ENCODE measurements at regions not wholly inside any gene's neighbourhood (a gene's known extent, or its start where the extent isn't known, plus 50 kb on each side); places are given as distances from the start of the nearest gene placed in this dataset.

GRCh38 chr3:14323401-14324223 lies 78.8 kb upstream of the SLC6A6 start:
- no peak overlapping the region for H3K27ac ChIP-seq (ENCODE audit: low read depth in 2 of 2, low read length in 1 of 2)
- no peaks in the 10 kb centered on the region for H3K4me1 ChIP-seq (ENCODE audit: control insufficient read depth in 2 of 2, insufficient read depth in 2 of 2, low read length in 1 of 2)
- H3K9me3 ChIP-seq (ENCODE audit: control insufficient read depth in 2 of 2, insufficient read depth in 1 of 2, low read depth in 1 of 2, low read length in 1 of 2) = peaks cover 0 to 7% of the 10 kb centered on the region in 2 donors
- WGBS, 2 donors = 80 to 86% methylated on average over 17 of the region's 17 CpGs
- H3K36me3 ChIP-seq (ENCODE audit: control insufficient read depth in 2 of 2, insufficient read depth in 2 of 2, low read length in 1 of 2) = no peaks in the 10 kb centered on the region
- no peak overlapping the region for H3K4me3 ChIP-seq (ENCODE audit: low read depth in 1 of 2, low read length in 2 of 2)
- no peaks in the 10 kb centered on the region for H3K27me3 ChIP-seq (ENCODE audit: control insufficient read depth in 1 of 2, insufficient read depth in 2 of 2, low read length in 2 of 2)

GRCh38 chr3:14324224-14324944 lies 78.0 kb upstream of the SLC6A6 start:
- H3K36me3 ChIP-seq (ENCODE audit: control insufficient read depth in 2 of 2, insufficient read depth in 2 of 2, low read length in 1 of 2) = no peaks in the 10 kb centered on the region
- no peak overlapping the region for H3K27ac ChIP-seq (ENCODE audit: low read depth in 2 of 2, low read length in 1 of 2)
- H3K27me3 ChIP-seq (ENCODE audit: control insufficient read depth in 1 of 2, insufficient read depth in 2 of 2, low read length in 2 of 2) = no peaks in the 10 kb centered on the region
- peaks cover 0 to 7% of the 10 kb centered on the region in 2 donors for H3K9me3 ChIP-seq (ENCODE audit: control insufficient read depth in 2 of 2, insufficient read depth in 1 of 2, low read depth in 1 of 2, low read length in 1 of 2)
- 74 to 77% methylated on average over 13 of the region's 13 CpGs for WGBS, 2 donors
- H3K4me3 ChIP-seq (ENCODE audit: low read depth in 1 of 2, low read length in 2 of 2) = no peak overlapping the region
- H3K4me1 ChIP-seq (ENCODE audit: control insufficient read depth in 2 of 2, insufficient read depth in 2 of 2, low read length in 1 of 2) = no peaks in the 10 kb centered on the region

- Histone ChIP-seq H3K9me3 (ENCODE audit: control insufficient read depth in 2 of 2, insufficient read depth in 1 of 2, low read depth in 1 of 2, low read length in 1 of 2) (no peaks in the 10 kb centered on the region), H3K27ac (ENCODE audit: low read depth in 2 of 2, low read length in 1 of 2) (no peak overlapping the region), H3K36me3 (ENCODE audit: control insufficient read depth in 2 of 2, insufficient read depth in 2 of 2, low read length in 1 of 2) (no peaks in the 10 kb centered on the region), H3K4me3 (ENCODE audit: low read depth in 1 of 2, low read length in 2 of 2) (no peak overlapping the region), H3K4me1 (ENCODE audit: control insufficient read depth in 2 of 2, insufficient read depth in 2 of 2, low read length in 1 of 2) (peaks cover 0 to 3% of the 10 kb centered on the region in 2 donors), H3K27me3 (ENCODE audit: control insufficient read depth in 1 of 2, insufficient read depth in 2 of 2, low read length in 2 of 2) (no peaks in the 10 kb centered on the region)
- WGBS, 2 donors = 85 to 92% methylated on average over 3 of the region's 3 CpGs
Measured at GRCh38 chr3:14328422-14328821, 74.0 kb upstream of the SLC6A6 start.

- no peak overlapping the region for H3K27ac ChIP-seq (ENCODE audit: low read depth in 2 of 2, low read length in 1 of 2)
- no peaks in the 10 kb centered on the region for H3K9me3 ChIP-seq (ENCODE audit: control insufficient read depth in 2 of 2, insufficient read depth in 1 of 2, low read depth in 1 of 2, low read length in 1 of 2)
- no peaks in the 10 kb centered on the region for H3K27me3 ChIP-seq (ENCODE audit: control insufficient read depth in 1 of 2, insufficient read depth in 2 of 2, low read length in 2 of 2)
- H3K36me3 ChIP-seq (ENCODE audit: control insufficient read depth in 2 of 2, insufficient read depth in 2 of 2, low read length in 1 of 2) = no peaks in the 10 kb centered on the region
- peaks cover 0 to 3% of the 10 kb centered on the region in 2 donors for H3K4me1 ChIP-seq (ENCODE audit: control insufficient read depth in 2 of 2, insufficient read depth in 2 of 2, low read length in 1 of 2)
- 47 to 53% methylated on average over 11 of the region's 11 CpGs for WGBS, 2 donors
- no peak overlapping the region for H3K4me3 ChIP-seq (ENCODE audit: low read depth in 1 of 2, low read length in 2 of 2)
Measured at GRCh38 chr3:14329116-14329830, 73.1 kb upstream of the SLC6A6 start.

- Histone ChIP-seq H3K27me3 (ENCODE audit: control insufficient read depth in 1 of 2, insufficient read depth in 2 of 2, low read length in 2 of 2) (no peaks in the 10 kb centered on the region), H3K9me3 (ENCODE audit: control insufficient read depth in 2 of 2, insufficient read depth in 1 of 2, low read depth in 1 of 2, low read length in 1 of 2) (no peaks in the 10 kb centered on the region), H3K4me1 (ENCODE audit: control insufficient read depth in 2 of 2, insufficient read depth in 2 of 2, low read length in 1 of 2) (peaks cover 0 to 3% of the 10 kb centered on the region in 2 donors), H3K36me3 (ENCODE audit: control insufficient read depth in 2 of 2, insufficient read depth in 2 of 2, low read length in 1 of 2) (no peaks in the 10 kb centered on the region), H3K27ac (ENCODE audit: low read depth in 2 of 2, low read length in 1 of 2) (no peak overlapping the region), H3K4me3 (ENCODE audit: low read depth in 1 of 2, low read length in 2 of 2) (no peak overlapping the region)
- 82% methylated on average over 7 of the region's 7 CpGs for WGBS, 2 donors
Measured at GRCh38 chr3:14329842-14330241, 72.6 kb upstream of the SLC6A6 start.

- H3K36me3 ChIP-seq (ENCODE audit: control insufficient read depth in 2 of 2, insufficient read depth in 2 of 2, low read length in 1 of 2) = no peaks in the 10 kb centered on the region
- 95 to 96% methylated on average over 10 of the region's 10 CpGs for WGBS, 2 donors
- H3K4me1 ChIP-seq (ENCODE audit: control insufficient read depth in 2 of 2, insufficient read depth in 2 of 2, low read length in 1 of 2) = peaks cover 0 to 3% of the 10 kb centered on the region in 2 donors
- H3K27me3 ChIP-seq (ENCODE audit: control insufficient read depth in 1 of 2, insufficient read depth in 2 of 2, low read length in 2 of 2) = no peaks in the 10 kb centered on the region
- H3K9me3 ChIP-seq (ENCODE audit: control insufficient read depth in 2 of 2, insufficient read depth in 1 of 2, low read depth in 1 of 2, low read length in 1 of 2) = no peaks in the 10 kb centered on the region
- no peak overlapping the region for H3K27ac ChIP-seq (ENCODE audit: low read depth in 2 of 2, low read length in 1 of 2)
- H3K4me3 ChIP-seq (ENCODE audit: low read depth in 1 of 2, low read length in 2 of 2) = no peak overlapping the region
Measured at GRCh38 chr3:14330508-14330907, 71.9 kb upstream of the SLC6A6 start.

- Histone ChIP-seq H3K9me3 (ENCODE audit: control insufficient read depth in 2 of 2, insufficient read depth in 1 of 2, low read depth in 1 of 2, low read length in 1 of 2) (no peaks in the 10 kb centered on the region), H3K36me3 (ENCODE audit: control insufficient read depth in 2 of 2, insufficient read depth in 2 of 2, low read length in 1 of 2) (no peaks in the 10 kb centered on the region), H3K4me3 (ENCODE audit: low read depth in 1 of 2, low read length in 2 of 2) (no peak overlapping the region), H3K27me3 (ENCODE audit: control insufficient read depth in 1 of 2, insufficient read depth in 2 of 2, low read length in 2 of 2) (no peaks in the 10 kb centered on the region), H3K27ac (ENCODE audit: low read depth in 2 of 2, low read length in 1 of 2) (no peak overlapping the region), H3K4me1 (ENCODE audit: control insufficient read depth in 2 of 2, insufficient read depth in 2 of 2, low read length in 1 of 2) (peaks cover 0 to 3% of the 10 kb centered on the region in 2 donors)
- WGBS, 2 donors = 73 to 93% methylated on average over 6 of the region's 6 CpGs
Measured at GRCh38 chr3:14331251-14331650, 71.2 kb upstream of the SLC6A6 start.

- H3K36me3 ChIP-seq (ENCODE audit: control insufficient read depth in 2 of 2, insufficient read depth in 2 of 2, low read length in 1 of 2) = no peaks in the 10 kb centered on the region
- H3K4me3 ChIP-seq (ENCODE audit: low read depth in 1 of 2, low read length in 2 of 2) = no peak overlapping the region
- no peaks in the 10 kb centered on the region for H3K27me3 ChIP-seq (ENCODE audit: control insufficient read depth in 1 of 2, insufficient read depth in 2 of 2, low read length in 2 of 2)
- H3K9me3 ChIP-seq (ENCODE audit: control insufficient read depth in 2 of 2, insufficient read depth in 1 of 2, low read depth in 1 of 2, low read length in 1 of 2) = no peaks in the 10 kb centered on the region
- H3K27ac ChIP-seq (ENCODE audit: low read depth in 2 of 2, low read length in 1 of 2) = no peak overlapping the region
- WGBS, 2 donors = 93 to 96% methylated on average over 5 of the region's 5 CpGs
- peaks cover 0 to 6% of the 10 kb centered on the region in 2 donors for H3K4me1 ChIP-seq (ENCODE audit: control insufficient read depth in 2 of 2, insufficient read depth in 2 of 2, low read length in 1 of 2)
Measured at GRCh38 chr3:14332392-14332791, 70.0 kb upstream of the SLC6A6 start.

GRCh38 chr3:14333215-14333614 lies 69.2 kb upstream of the SLC6A6 start:
- H3K27me3 ChIP-seq (ENCODE audit: control insufficient read depth in 1 of 2, insufficient read depth in 2 of 2, low read length in 2 of 2) = no peaks in the 10 kb centered on the region
- H3K4me1 ChIP-seq (ENCODE audit: control insufficient read depth in 2 of 2, insufficient read depth in 2 of 2, low read length in 1 of 2) = peaks cover 0 to 6% of the 10 kb centered on the region in 2 donors
- H3K36me3 ChIP-seq (ENCODE audit: control insufficient read depth in 2 of 2, insufficient read depth in 2 of 2, low read length in 1 of 2) = no peaks in the 10 kb centered on the region
- no peaks in the 10 kb centered on the region for H3K9me3 ChIP-seq (ENCODE audit: control insufficient read depth in 2 of 2, insufficient read depth in 1 of 2, low read depth in 1 of 2, low read length in 1 of 2)
- H3K4me3 ChIP-seq (ENCODE audit: low read depth in 1 of 2, low read length in 2 of 2) = no peak overlapping the region
- no peak overlapping the region for H3K27ac ChIP-seq (ENCODE audit: low read depth in 2 of 2, low read length in 1 of 2)
- 52 to 77% methylated on average over 1 of the region's 1 CpG for WGBS, 2 donors
